Retinal pigment epithelial cell (primary cell): ENCODE measurements at regions not wholly inside any gene's neighbourhood (a gene's known extent, or its start where the extent isn't known, plus 50 kb on each side); places are given as distances from the start of the nearest gene placed in this dataset.

ENCODE experiments used
- DNase-seq: peaks from one replicate; pipeline ENCODE4 v3.0.0-alpha.2; 2010; ENCODE audit warnings: low read depth
- H3K4me3 ChIP-seq: 2 replicates; pipeline ENCODE4 v1.5.1; 2011; ENCODE audit warnings: mild to moderate bottlenecking, low read length, control low read depth, moderate library complexity
- TF ChIP-seq, protein P1 (sequence below): conservative IDR thresholded peaks from 2 replicates; pipeline ENCODE4 v1.5.1; 2011; ENCODE audit warnings: low read depth, low read length, control low read depth, inconsistent platforms

DNA sequence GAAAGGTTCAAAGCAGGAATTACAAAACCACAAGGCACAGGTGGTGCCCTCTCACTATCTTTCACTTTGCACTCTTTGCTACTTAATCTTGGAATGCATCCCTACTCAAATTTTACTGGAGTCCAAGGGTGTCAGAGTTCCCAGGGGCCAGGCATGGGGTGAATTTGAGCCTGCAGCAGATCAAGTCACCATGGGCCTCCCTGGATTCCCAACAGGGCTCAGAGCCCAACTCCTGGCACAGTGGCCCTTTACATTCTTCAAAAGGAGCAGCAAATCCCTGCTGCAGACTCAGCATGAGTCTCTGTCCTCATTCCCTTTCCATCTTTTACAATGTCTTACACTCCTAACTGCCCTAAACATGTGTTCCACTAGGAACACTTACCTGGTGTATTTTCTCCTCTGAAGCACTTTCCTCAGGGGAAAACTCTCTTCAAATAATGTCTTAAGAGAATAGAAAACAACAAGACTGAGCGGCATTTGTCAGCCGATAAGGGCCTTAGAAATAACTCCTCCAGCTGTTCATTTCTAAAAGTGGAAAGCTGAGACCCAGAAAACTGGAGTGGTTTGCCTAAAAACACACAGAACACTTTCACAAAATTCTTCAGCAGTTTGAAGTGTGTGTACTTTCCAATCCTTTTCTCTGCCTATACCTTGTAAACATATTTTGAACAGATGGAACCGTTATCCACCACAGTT, 596.0 kb downstream of the INSC start:
- no peak for DNase-seq
- TF ChIP-seq, protein P1, sequence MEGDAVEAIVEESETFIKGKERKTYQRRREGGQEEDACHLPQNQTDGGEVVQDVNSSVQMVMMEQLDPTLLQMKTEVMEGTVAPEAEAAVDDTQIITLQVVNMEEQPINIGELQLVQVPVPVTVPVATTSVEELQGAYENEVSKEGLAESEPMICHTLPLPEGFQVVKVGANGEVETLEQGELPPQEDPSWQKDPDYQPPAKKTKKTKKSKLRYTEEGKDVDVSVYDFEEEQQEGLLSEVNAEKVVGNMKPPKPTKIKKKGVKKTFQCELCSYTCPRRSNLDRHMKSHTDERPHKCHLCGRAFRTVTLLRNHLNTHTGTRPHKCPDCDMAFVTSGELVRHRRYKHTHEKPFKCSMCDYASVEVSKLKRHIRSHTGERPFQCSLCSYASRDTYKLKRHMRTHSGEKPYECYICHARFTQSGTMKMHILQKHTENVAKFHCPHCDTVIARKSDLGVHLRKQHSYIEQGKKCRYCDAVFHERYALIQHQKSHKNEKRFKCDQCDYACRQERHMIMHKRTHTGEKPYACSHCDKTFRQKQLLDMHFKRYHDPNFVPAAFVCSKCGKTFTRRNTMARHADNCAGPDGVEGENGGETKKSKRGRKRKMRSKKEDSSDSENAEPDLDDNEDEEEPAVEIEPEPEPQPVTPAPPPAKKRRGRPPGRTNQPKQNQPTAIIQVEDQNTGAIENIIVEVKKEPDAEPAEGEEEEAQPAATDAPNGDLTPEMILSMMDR: no peak
- H3K4me3 ChIP-seq: no peak overlapping the region

DNA sequence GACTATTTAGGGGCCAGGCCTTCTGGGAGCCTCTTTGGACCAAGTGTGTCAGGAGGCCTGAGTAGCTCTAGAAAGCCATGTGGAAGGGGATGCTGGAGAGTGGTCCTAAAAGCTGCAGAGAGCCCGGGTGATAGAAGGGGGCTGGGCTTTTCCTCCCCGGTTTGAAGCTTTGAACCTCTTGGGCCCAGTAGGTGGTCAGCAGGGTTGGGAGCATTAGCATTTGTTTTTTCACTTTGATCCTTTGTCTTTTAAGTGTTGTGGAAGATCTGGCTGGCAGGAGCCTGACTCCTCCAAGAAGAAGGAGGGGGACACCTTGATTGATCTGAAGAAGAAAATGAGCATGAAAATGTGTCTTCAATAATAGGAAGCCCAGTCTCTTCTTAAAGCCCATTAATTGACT, 596.6 kb downstream of the INSC start:
- no peak for DNase-seq
- TF ChIP-seq, protein P1: no peak
- no peak overlapping the region for H3K4me3 ChIP-seq

DNA sequence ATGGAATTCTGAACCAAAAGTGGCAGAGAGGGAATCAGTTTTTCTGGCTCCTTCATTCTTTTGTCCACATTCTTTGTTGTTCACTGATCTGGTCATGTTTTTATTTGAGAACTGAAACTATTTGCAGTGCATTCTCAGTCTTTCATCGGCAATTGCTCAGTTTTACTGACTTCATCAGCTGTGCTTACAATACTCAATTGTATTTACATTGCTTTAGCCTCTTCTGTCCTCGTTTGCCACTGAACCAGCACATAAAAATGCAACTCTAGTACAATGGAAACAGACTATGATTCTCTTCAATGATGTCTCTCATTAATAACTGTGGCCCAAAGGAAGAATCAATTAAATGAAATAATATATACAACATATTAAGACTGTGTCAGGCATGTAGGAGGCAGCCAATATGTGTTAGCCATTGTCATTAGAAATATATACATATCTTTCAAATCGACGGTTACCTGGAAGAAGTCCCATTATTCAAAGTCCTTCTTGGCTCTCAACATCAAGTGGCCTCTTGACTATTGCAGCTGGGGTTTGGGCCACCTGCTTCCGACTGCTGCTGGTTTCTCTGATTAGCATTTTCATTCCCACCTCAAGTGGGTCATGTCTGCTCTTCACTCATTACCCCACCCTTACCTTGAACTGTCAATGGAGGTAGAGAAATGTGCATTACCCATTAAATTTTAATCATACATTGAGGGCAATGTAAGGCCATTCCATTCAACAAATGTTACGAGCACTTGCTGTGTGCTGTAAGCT, 600.1 kb downstream of the INSC start:
- TF ChIP-seq, protein P1: no peak
- DNase-seq: no peak
- no peak overlapping the region for H3K4me3 ChIP-seq

DNA sequence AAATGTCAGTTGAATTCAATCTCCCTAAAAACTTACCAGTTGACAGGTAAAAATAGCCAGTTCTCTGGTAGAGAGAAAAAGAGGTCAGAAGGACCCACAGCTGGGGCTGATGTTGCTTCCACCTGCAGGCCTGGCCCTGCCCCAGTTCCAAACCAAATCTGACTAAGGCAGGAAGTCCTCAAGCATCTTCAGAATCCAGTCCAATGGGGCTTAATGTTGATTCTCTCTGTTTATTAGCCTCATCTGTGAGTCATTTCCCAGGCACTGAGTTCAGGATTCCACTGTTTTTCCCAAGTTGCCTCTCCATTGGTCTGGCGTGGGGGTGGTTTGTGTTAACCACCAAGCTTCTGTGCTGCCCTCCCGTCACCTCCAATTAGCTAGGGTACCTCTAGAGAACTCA, 601.8 kb downstream of the INSC start:
- TF ChIP-seq, protein P1: no peak
- no peak overlapping the region for H3K4me3 ChIP-seq
- no peak for DNase-seq

DNA sequence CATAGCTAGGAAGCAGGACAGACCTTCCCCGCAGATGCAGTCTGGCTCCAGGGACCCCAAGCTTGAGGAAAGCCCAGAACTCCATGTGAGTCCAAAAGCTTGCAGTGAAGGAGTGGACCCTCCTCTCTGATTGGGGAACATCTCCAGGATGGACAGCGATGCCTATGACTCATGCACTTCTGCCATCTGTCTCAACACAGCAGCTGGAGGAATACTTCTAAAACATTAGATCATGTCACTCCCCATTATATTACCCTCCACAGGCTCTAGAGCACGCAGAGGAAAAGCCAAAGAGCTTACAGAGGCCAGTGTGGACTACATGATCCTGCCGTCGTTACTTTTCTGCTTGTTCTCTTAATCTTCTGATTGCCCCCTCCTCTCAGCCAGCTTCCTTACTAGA, 605.7 kb downstream of the INSC start:
- no peak for DNase-seq
- H3K4me3 ChIP-seq: no peak overlapping the region
- TF ChIP-seq, protein P1: no peak

DNA sequence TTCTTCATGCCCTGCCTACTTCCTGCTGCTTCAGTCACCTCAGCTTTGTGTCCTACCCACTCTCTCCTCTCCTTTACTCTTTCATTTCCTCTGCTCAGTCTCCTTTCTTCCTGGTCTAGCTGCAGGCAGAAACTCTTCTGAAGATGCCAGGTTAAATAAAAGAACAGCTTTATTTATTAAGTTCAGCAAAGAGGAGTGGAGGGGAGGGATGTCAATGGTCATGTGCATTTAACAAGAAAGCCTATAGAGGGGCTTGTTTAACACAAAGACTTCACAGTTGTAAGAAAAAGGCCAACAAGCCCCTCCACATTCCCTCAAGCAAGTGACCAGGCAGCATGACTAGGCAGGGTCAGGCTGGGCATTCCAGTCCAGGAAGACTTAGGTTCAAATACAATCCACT, 609.2 kb downstream of the INSC start:
- DNase-seq: no peak
- TF ChIP-seq, protein P1: no peak
- no peak overlapping the region for H3K4me3 ChIP-seq

DNA sequence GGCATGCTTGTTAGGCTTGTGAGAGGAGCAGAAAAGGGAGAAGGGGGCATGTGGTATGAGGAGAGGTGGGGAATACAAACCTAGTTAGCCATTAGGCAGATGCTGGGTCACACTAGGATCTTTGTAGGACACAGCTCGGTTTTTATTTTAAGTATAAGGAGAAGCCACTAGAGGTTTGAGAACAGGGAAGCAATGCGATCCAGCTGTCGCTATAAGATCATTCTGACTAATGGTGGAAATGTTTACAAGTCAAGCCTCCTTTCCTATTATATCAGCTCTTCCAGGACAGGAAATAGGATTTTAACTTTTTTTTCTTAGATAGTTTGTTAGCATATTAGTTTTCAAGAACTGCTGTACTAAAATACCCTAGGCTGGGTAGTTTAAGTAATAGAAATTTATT, 609.9 kb downstream of the INSC start:
- TF ChIP-seq, protein P1: no peak
- DNase-seq: no peak
- H3K4me3 ChIP-seq: no peak overlapping the region
